ENCODE measurements at regions not wholly inside any gene's neighbourhood (a gene's known extent, or its start where the extent isn't known, plus 50 kb on each side); places are given as distances from the start of the nearest gene placed in this dataset.

DNA sequence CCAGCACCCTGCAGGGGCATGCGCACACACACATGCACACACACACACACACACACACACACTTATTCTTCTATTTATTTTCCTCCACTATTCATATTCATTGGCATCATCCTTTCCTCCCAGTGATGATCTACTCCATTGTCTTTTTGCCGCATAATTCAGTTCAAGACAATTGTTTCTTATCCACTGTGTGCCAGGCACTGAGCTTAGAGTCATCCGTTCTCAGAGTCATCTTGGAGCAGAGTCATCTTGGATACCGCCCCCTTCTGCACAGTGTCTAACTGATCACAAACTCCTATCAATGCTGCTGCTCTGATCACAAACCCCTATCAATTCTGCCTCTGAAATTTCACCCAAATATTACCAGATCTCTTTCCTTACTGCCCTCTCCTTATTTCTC is 102.8 kb upstream of the PROX1 start:
- Histone ChIP-seq H3K36me3 (no peaks in the 10 kb centered on the region), H3K27me3 (no peaks in the 10 kb centered on the region), H3K4me3 (no peak overlapping the region), H3K9me3 (no peaks in the 10 kb centered on the region), H3K4me1 (no peaks in the 10 kb centered on the region), H3K27ac (no peak overlapping the region)
- TF ChIP-seq POLR2A (IDR thresholded peaks at IDR 0.05) (no peak), POLR2AphosphoS5 (IDR thresholded peaks at IDR 0.05) (no peak), EP300 (IDR thresholded peaks at IDR 0.05) (no peak)
- TF ChIP-seq, protein P1, sequence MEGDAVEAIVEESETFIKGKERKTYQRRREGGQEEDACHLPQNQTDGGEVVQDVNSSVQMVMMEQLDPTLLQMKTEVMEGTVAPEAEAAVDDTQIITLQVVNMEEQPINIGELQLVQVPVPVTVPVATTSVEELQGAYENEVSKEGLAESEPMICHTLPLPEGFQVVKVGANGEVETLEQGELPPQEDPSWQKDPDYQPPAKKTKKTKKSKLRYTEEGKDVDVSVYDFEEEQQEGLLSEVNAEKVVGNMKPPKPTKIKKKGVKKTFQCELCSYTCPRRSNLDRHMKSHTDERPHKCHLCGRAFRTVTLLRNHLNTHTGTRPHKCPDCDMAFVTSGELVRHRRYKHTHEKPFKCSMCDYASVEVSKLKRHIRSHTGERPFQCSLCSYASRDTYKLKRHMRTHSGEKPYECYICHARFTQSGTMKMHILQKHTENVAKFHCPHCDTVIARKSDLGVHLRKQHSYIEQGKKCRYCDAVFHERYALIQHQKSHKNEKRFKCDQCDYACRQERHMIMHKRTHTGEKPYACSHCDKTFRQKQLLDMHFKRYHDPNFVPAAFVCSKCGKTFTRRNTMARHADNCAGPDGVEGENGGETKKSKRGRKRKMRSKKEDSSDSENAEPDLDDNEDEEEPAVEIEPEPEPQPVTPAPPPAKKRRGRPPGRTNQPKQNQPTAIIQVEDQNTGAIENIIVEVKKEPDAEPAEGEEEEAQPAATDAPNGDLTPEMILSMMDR (IDR thresholded peaks at IDR 0.05): no peak
- WGBS: 88% methylated on average over 4 of the region's 4 CpGs
- no peak for DNase-seq (ENCODE audit: low spot score in 2 of 2)

DNA sequence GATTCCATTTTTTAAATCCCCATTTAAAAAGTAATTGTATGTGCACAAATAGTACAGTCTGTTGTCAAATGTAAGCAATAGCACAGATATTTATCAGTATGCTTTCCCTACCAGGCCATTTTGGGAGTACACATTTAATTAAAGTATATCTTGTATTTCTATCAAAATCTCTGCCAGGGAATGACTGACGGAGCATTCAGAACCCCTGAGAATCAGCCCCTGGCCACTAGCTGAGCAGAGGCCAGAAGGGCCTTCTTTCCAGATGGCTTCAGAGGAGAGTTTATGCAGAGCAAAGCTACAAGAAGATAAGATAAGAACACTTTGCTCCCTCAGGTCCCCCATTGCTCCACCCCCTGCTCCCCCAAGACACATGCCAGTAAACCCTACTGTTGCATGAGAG is 99.9 kb upstream of the PROX1 start:
- WGBS: 88% methylated on average over 1 of the region's 1 CpG
- no peak overlapping the region for H3K4me3 ChIP-seq
- H3K36me3 ChIP-seq: no peaks in the 10 kb centered on the region
- no peaks in the 10 kb centered on the region for H3K27me3 ChIP-seq
- H3K27ac ChIP-seq: no peak overlapping the region
- no peaks in the 10 kb centered on the region for H3K9me3 ChIP-seq
- TF ChIP-seq POLR2A (IDR thresholded peaks at IDR 0.05) (no peak), POLR2AphosphoS5 (IDR thresholded peaks at IDR 0.05) (no peak), EP300 (IDR thresholded peaks at IDR 0.05) (no peak)
- TF ChIP-seq, protein P1 (IDR thresholded peaks at IDR 0.05): no peak
- no peaks in the 10 kb centered on the region for H3K4me1 ChIP-seq
- DNase-seq (ENCODE audit: low spot score in 2 of 2): no peak

DNA sequence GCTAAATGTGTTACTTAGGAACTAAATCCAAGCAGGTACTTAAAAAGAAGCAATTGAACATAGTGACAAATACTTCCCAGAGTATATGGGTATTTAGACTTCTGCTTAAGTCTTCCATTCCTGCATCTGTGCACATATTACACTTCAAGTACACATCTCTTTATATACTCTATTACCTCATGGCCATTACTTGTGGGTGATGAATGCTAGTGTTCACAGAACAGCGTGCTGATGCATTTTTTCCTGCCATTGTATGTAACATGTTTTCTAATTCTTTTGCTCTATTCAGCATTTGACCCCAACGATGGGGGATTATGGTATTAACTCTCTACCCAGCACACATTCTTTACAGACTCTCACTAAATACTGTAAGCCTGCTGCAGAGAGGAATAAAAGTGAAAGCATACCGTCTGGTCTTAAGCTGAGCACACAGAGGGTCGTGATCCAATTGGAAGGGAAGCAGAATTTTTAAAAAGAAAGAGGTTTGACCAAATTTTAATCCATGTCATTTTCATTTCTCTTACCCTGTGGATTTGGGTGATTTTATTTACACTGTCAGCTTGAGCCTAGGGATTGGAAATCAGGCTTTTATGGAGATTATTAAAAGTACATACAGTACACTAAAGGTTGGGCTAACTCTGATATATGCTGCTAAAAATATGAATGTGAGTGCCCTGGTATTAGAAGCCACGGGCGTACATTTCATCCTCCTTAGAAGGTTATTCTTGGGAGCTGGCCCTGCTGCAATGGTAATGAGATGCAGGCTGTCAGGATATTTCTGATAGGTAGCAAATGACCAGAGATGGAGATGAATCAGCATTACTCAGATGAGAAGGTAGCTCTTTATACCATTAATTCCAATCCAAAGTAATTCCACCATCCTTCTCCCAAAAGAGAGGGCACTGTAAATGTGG is 95.5 kb upstream of the PROX1 start:
- no peak overlapping the region for H3K4me3 ChIP-seq
- DNase-seq (ENCODE audit: low spot score in 2 of 2): no peak
- TF ChIP-seq POLR2AphosphoS5 (IDR thresholded peaks at IDR 0.05) (no peak), EP300 (IDR thresholded peaks at IDR 0.05) (no peak), POLR2A (IDR thresholded peaks at IDR 0.05) (no peak)
- TF ChIP-seq, protein P1 (IDR thresholded peaks at IDR 0.05): no peak
- H3K4me1 ChIP-seq: no peaks in the 10 kb centered on the region
- H3K27me3 ChIP-seq: no peaks in the 10 kb centered on the region
- H3K36me3 ChIP-seq: no peaks in the 10 kb centered on the region
- no peaks in the 10 kb centered on the region for H3K9me3 ChIP-seq
- WGBS: 67% methylated on average over 6 of the region's 6 CpGs
- no peak overlapping the region for H3K27ac ChIP-seq

- Histone ChIP-seq H3K27me3 (no peaks in the 10 kb centered on the region), H3K27ac (no peak overlapping the region), H3K9me3 (no peaks in the 10 kb centered on the region), H3K4me3 (no peak overlapping the region), H3K4me1 (no peaks in the 10 kb centered on the region), H3K36me3 (no peaks in the 10 kb centered on the region)
- 93% methylated on average over 4 of the region's 4 CpGs for WGBS
- DNase-seq (ENCODE audit: low spot score in 2 of 2): no peak
- TF ChIP-seq POLR2A (IDR thresholded peaks at IDR 0.05) (no peak), EP300 (IDR thresholded peaks at IDR 0.05) (no peak)
- TF ChIP-seq, protein P1 (IDR thresholded peaks at IDR 0.05): no peak
Measured at GRCh38 chr1:213898684-213899083, 89.1 kb upstream of the PROX1 start.

DNA sequence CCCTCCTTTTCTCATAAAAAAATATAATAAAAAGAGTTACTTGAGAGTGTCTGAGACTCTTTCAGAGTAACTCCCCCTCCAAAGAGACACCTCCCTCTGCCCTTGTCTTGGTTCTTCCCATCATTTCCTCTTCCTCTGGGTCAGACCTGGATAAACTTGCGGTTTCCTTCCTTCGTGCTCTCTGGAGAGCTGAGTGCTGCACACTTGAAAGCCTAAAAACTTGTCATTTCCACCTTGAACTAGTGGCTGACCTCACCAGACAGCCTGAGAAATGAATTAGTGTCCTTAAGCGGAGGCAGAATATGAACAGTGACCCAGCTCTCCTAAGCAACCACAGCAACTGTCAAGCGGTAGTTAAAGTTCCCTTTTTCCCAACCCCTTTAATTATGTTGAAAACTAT is 88.4 kb upstream of the PROX1 start:
- Histone ChIP-seq H3K27me3 (no peaks in the 10 kb centered on the region), H3K27ac (no peak overlapping the region), H3K36me3 (no peaks in the 10 kb centered on the region), H3K9me3 (no peaks in the 10 kb centered on the region), H3K4me1 (no peaks in the 10 kb centered on the region), H3K4me3 (no peak overlapping the region)
- DNase-seq (ENCODE audit: low spot score in 2 of 2): no peak
- 64% methylated on average over 4 of the region's 4 CpGs for WGBS
- TF ChIP-seq POLR2AphosphoS5 (IDR thresholded peaks at IDR 0.05) (no peak), EP300 (IDR thresholded peaks at IDR 0.05) (no peak), POLR2A (IDR thresholded peaks at IDR 0.05) (no peak)
- TF ChIP-seq, protein P1 (IDR thresholded peaks at IDR 0.05): no peak
